H1 (cell line): ENCODE measurements at regions not wholly inside any gene's neighbourhood (a gene's known extent, or its start where the extent isn't known, plus 50 kb on each side); places are given as distances from the start of the nearest gene placed in this dataset.

Experiments used
- CTCF ChIA-PET: fragments of 300-600 bp; sonication (Branson Sonifier 250); formaldehyde crosslinking; loops from one replicate; lab custom pipeline; 2021; ENCODE audit not compliant: partially characterized antibody; lab: Charles Lee
- POLR2A ChIA-PET: fragments of 300-600 bp; sonication (Branson Sonifier 250); formaldehyde crosslinking; loops from one replicate; lab custom pipeline; 2021; ENCODE audit warnings: inconsistent platforms; ENCODE audit not compliant: partially characterized antibody; lab: Charles Lee
- DNase-seq, 2 experiments: peaks; one replicate each; pipeline versions ENCODE4 v3.0.0 to v3.0.0-alpha.2; 2010 to 2022; ENCODE audit warnings: low spot score in 2 of 2, low read depth in 1 of 2, mixed read lengths in 1 of 2
- FAIRE-seq: peaks from 2 replicates; lab custom pipeline; 2011; peaks lifted over from hg19 to GRCh38; lab: Jason Lieb, UNC
- H2AFZ ChIP-seq: 2 replicates; pipeline ENCODE4 v1.8.1; 2012; ENCODE audit warnings: low read length, inconsistent platforms
- H2AK5ac ChIP-seq: 2 replicates; pipeline ENCODE4 v1.6.1; 2013; ENCODE audit warnings: low read depth, low read length
- H2BK120ac ChIP-seq: replicated peaks from 2 replicates; pipeline ENCODE3; 2013; ENCODE audit warnings: low read depth, low read length, inconsistent platforms
- H2BK12ac ChIP-seq: 2 replicates; pipeline ENCODE4 v1.6.1; 2013; ENCODE audit warnings: low read depth, low read length
- H2BK15ac ChIP-seq: 2 replicates; pipeline ENCODE4 v1.6.1; 2013; ENCODE audit warnings: low read length
- H2BK20ac ChIP-seq: 2 replicates; pipeline ENCODE4 v1.6.1; 2013; ENCODE audit warnings: low read length
- H2BK5ac ChIP-seq: 2 replicates; pipeline ENCODE4 v1.6.1; 2013; ENCODE audit warnings: low read depth, low read length
- H3K14ac ChIP-seq: 2 replicates; pipeline ENCODE4 v1.6.1; 2013; ENCODE audit warnings: inconsistent platforms; ENCODE audit not compliant: insufficient read length
- H3K18ac ChIP-seq: 2 replicates; pipeline ENCODE4 v1.6.1; 2013; ENCODE audit warnings: low read length; ENCODE audit errors: extremely low read depth
- H3K23ac ChIP-seq: 2 replicates; pipeline ENCODE4 v1.6.1; 2013; ENCODE audit warnings: inconsistent platforms; ENCODE audit not compliant: insufficient read length
- H3K23me2 ChIP-seq: 2 replicates; pipeline ENCODE4 v1.6.1; 2013; ENCODE audit warnings: low read depth, low read length
- H3K27ac ChIP-seq: 2 replicates; pipeline ENCODE4 v1.6.1; 2011; ENCODE audit warnings: low read depth, low read length, inconsistent platforms
- H3K27me3 ChIP-seq, 4 experiments: replicated peaks in 1 of 4; 1 replicate in 1 of 4; 2 replicates in 3 of 4; pipeline versions ENCODE4 v1.6.1 to v1.8.1; 2011 to 2013; ENCODE audit warnings: low read length in 3 of 4, mild to moderate bottlenecking in 3 of 4, inconsistent platforms in 2 of 4, mixed read lengths in 2 of 4, moderate library complexity in 1 of 4; ENCODE audit not compliant: control insufficient read depth in 3 of 4, insufficient read depth in 3 of 4; ENCODE audit errors: extremely low read depth in 1 of 4
- H3K36me3 ChIP-seq, 4 experiments: 2 replicates each; pipeline versions ENCODE4 v1.6.1 to v1.8.1; 2011 to 2013; ENCODE audit warnings: mild to moderate bottlenecking in 4 of 4, low read length in 3 of 4, moderate library complexity in 2 of 4, control low read depth in 1 of 4, inconsistent platforms in 1 of 4; ENCODE audit not compliant: insufficient read depth in 4 of 4, control insufficient read depth in 2 of 4
- H3K4ac ChIP-seq: replicated peaks from 2 replicates; pipeline ENCODE3; 2013; ENCODE audit warnings: low read length, low read depth, mixed read lengths, inconsistent platforms; ENCODE audit not compliant: insufficient read length
- H3K4me1 ChIP-seq, 4 experiments: replicated peaks in 1 of 4; 1 replicate in 1 of 4; 2 replicates in 3 of 4; pipeline versions ENCODE4 v1.6.1 to v1.8.1; 2011 to 2013; ENCODE audit warnings: low read length in 3 of 4, inconsistent platforms in 2 of 4, mixed read lengths in 1 of 4; ENCODE audit not compliant: insufficient read depth in 4 of 4, control insufficient read depth in 3 of 4
- H3K4me2 ChIP-seq, 2 experiments: 2 replicates each; pipeline versions ENCODE4 v1.6.1 to v1.8.1; 2011 to 2013; ENCODE audit warnings: low read depth in 2 of 2, low read length in 2 of 2, control low read depth in 1 of 2, inconsistent platforms in 1 of 2, mild to moderate bottlenecking in 1 of 2; ENCODE audit not compliant: insufficient read depth in 1 of 2
- H3K4me3 ChIP-seq, 4 experiments: fragments of 200-600, 300-600 bp in 1 of 4; sonication (generic), shearing (Covaris generic), sonication (Bioruptor Twin) in 1 of 4; 2 replicates each; pipeline versions ENCODE4 v1.5.1 to v1.8.1; 2011 to 2016; ENCODE audit warnings: low read length in 4 of 4, low read depth in 3 of 4, control low read depth in 2 of 4, inconsistent platforms in 2 of 4, mild to moderate bottlenecking in 2 of 4, mixed read lengths in 1 of 4, moderate library complexity in 1 of 4; ENCODE audit not compliant: insufficient read depth in 2 of 4; ENCODE audit errors: extremely low read depth in 1 of 4
- H3K56ac ChIP-seq: replicated peaks from 2 replicates; pipeline ENCODE3; 2013; ENCODE audit warnings: low read depth, mild to moderate bottlenecking, mixed read lengths, low read length, inconsistent platforms; ENCODE audit not compliant: insufficient read length
- H3K79me1 ChIP-seq: 2 replicates; pipeline ENCODE4 v1.6.1; 2013; ENCODE audit warnings: low read depth, low read length, control low read depth
- H3K79me2 ChIP-seq, 2 experiments: 2 replicates each; pipeline versions ENCODE4 v1.6.1 to v1.8.1; 2012 to 2013; ENCODE audit warnings: low read length in 2 of 2, mild to moderate bottlenecking in 2 of 2, inconsistent platforms in 1 of 2; ENCODE audit not compliant: insufficient read depth in 2 of 2, control insufficient read depth in 1 of 2
- H3K9ac ChIP-seq, 4 experiments: replicated peaks in 1 of 4; 1 replicate in 1 of 4; 2 replicates in 3 of 4; pipeline versions ENCODE4 v1.6.1 to v1.8.1; 2011 to 2013; ENCODE audit warnings: low read depth in 3 of 4, low read length in 3 of 4, control low read depth in 2 of 4, mild to moderate bottlenecking in 2 of 4, moderate library complexity in 2 of 4, inconsistent platforms in 1 of 4; ENCODE audit errors: extremely low read depth in 1 of 4
- H3K9me3 ChIP-seq, 2 experiments: 2 replicates each; pipeline versions ENCODE4 v1.6.1 to v1.8.1; 2012 to 2013; ENCODE audit warnings: mild to moderate bottlenecking in 2 of 2, moderate library complexity in 2 of 2, control low read depth in 1 of 2, inconsistent platforms in 1 of 2, low read depth in 1 of 2, low read length in 1 of 2, mixed read lengths in 1 of 2; ENCODE audit not compliant: insufficient read depth in 2 of 2
- H4K20me1 ChIP-seq, 2 experiments: replicated peaks in 1 of 2; 2 replicates each; pipeline versions ENCODE3 to v1.8.1; 2011 to 2013; ENCODE audit warnings: inconsistent platforms in 2 of 2, low read length in 2 of 2, mild to moderate bottlenecking in 1 of 2; ENCODE audit not compliant: insufficient read depth in 2 of 2, control insufficient read depth in 1 of 2
- H4K5ac ChIP-seq: 2 replicates; pipeline ENCODE4 v1.6.1; 2013; ENCODE audit warnings: low read length, low read depth, mixed read lengths, inconsistent platforms; ENCODE audit not compliant: insufficient read length
- H4K8ac ChIP-seq: 2 replicates; pipeline ENCODE4 v1.8.0; 2013; ENCODE audit warnings: mild to moderate bottlenecking, moderate library complexity, low read length, inconsistent platforms; ENCODE audit not compliant: insufficient read depth; ENCODE audit errors: extremely low read depth
- H4K91ac ChIP-seq: replicated peaks from 2 replicates; pipeline ENCODE3; 2013; ENCODE audit warnings: low read length, mixed read lengths, inconsistent platforms; ENCODE audit not compliant: insufficient read length
- ATF2 ChIP-seq: IDR thresholded peaks from 2 replicates; pipeline ENCODE4 v1.6.1; 2012; ENCODE audit warnings: low read length, inconsistent platforms
- CBX8 ChIP-seq: fragments of 300-800, 300-1000 bp; sonication (generic); IDR thresholded peaks from 2 replicates; pipeline ENCODE4 v1.7.1; 2016; ENCODE audit warnings: low read depth, low read length, borderline replicate concordance
- EGR1 ChIP-seq: IDR thresholded peaks from 2 replicates; pipeline ENCODE4 v1.6.1; 2011; ENCODE audit warnings: low read depth, low read length, borderline replicate concordance
- KDM4A ChIP-seq: IDR thresholded peaks from one replicate; pipeline ENCODE4 v1.7.1; 2012; ENCODE audit warnings: low read depth, mild to moderate bottlenecking, moderate library complexity, low read length, inconsistent platforms; ENCODE audit not compliant: severe bottlenecking
- MAFK ChIP-seq: IDR thresholded peaks from 2 replicates; pipeline ENCODE4 v1.6.1; 2012; ENCODE audit warnings: low read depth, mild to moderate bottlenecking, improper control_type of control experiment, low read length
- RBBP5 ChIP-seq: IDR thresholded peaks from 2 replicates; pipeline ENCODE4 v1.7.1; 2012; ENCODE audit warnings: low read depth, mild to moderate bottlenecking, inconsistent platforms, low read length, moderate library complexity, borderline replicate concordance
- RFX5 ChIP-seq: IDR thresholded peaks from 2 replicates; pipeline ENCODE4 v1.6.1; 2011; ENCODE audit warnings: low read depth, low read length, improper control_type of control experiment, borderline replicate concordance
- RNF2 ChIP-seq: fragments of 200-900, 300-1000 bp; sonication (generic); IDR thresholded peaks from 2 replicates; pipeline ENCODE4 v1.7.1; 2016; ENCODE audit warnings: borderline replicate concordance, low read depth, mild to moderate bottlenecking, antibody characterized with exemption, low read length; ENCODE audit not compliant: poor library complexity, severe bottlenecking; ENCODE audit errors: missing control alignments
- SP1 ChIP-seq: IDR thresholded peaks from 2 replicates; pipeline ENCODE4 v1.6.1; 2011; ENCODE audit warnings: low read depth, low read length
- USF2 ChIP-seq: IDR thresholded peaks from 2 replicates; pipeline ENCODE4 v1.6.1; 2011; ENCODE audit warnings: low read length, improper control_type of control experiment
- YY1 ChIP-seq: IDR thresholded peaks from 2 replicates; pipeline ENCODE4 v1.6.1; 2011; ENCODE audit warnings: low read depth, mild to moderate bottlenecking, low read length
- WGBS, 2 experiments: shearing (Covaris generic) in 1 of 2; methylation state at CpG; one replicate each; pipeline versions ENCODE4 v1.1.6 to v1.1.7; 2013 to 2015; ENCODE audit warnings: low lambda C conversion rate in 2 of 2, mixed read lengths in 2 of 2, inconsistent platforms in 1 of 2, low coverage in 1 of 2, missing lambda C conversion rate in 1 of 2; ENCODE audit not compliant: insufficient replicate concordance in 2 of 2, insufficient coverage in 1 of 2, insufficient read length in 1 of 2; ENCODE audit errors: extremely low coverage in 1 of 2, missing lambda C conversion rate in 1 of 2; 5-methylcytosine and 5-hydroxymethylcytosine counted together

- H3K23ac ChIP-seq: no peak overlapping the region
- H4K8ac ChIP-seq: no peak overlapping the region
- FAIRE-seq (no peak), DNase-seq (no peak)
- no peak overlapping the region for H2BK20ac ChIP-seq
- no peak overlapping the region for H3K4ac ChIP-seq
- no peak overlapping the region for H3K14ac ChIP-seq
- no peaks in the 10 kb centered on the region for H3K36me3 ChIP-seq
- no peaks in the 10 kb centered on the region for H3K9me3 ChIP-seq
- H2BK120ac ChIP-seq: no peak overlapping the region
- no peak overlapping the region for H2BK15ac ChIP-seq
- no peak overlapping the region for H2AK5ac ChIP-seq
- no peak overlapping the region for H3K4me3 ChIP-seq
- no peaks in the 10 kb centered on the region for H3K4me1 ChIP-seq
- H2AFZ ChIP-seq: no peak overlapping the region
- H4K20me1 ChIP-seq: no peaks in the 10 kb centered on the region
- H3K56ac ChIP-seq: no peak overlapping the region
- no peak overlapping the region for H3K9ac ChIP-seq
- H3K18ac ChIP-seq: no peak overlapping the region
- no peaks in the 10 kb centered on the region for H3K23me2 ChIP-seq
- H2BK12ac ChIP-seq: no peak overlapping the region
- no peaks in the 10 kb centered on the region for H3K27me3 ChIP-seq
- no peak overlapping the region for H2BK5ac ChIP-seq
- no peak overlapping the region for H3K4me2 ChIP-seq
- no peak overlapping the region for H4K5ac ChIP-seq
- 100% methylated on average over 1 of the region's 1 CpG; no CpG with 5 or more reads in 1 of the 2 experiments for WGBS, 2 experiments
- H4K91ac ChIP-seq: no peak overlapping the region
- ChIA-PET CTCF (interaction anchor here (1.3 kb wide), 1 partner anchor 19 kb away, joined by 3 read pairs; no protein-coding TSS in a partner anchor), POLR2A (no interaction called here)
- H3K27ac ChIP-seq: no peak overlapping the region
- no peaks in the 10 kb centered on the region for H3K79me2 ChIP-seq
- H3K79me1 ChIP-seq: no peaks in the 10 kb centered on the region
- TF ChIP-seq ATF2 (no peak), EGR1 (no peak), KDM4A (no peak), CBX8 (no peak), USF2 (no peak), SP1 (no peak), RNF2 (no peak), RBBP5 (no peak), YY1 (no peak), RFX5 (no peak), MAFK (no peak)
Observed at GRCh38 chr5:117859176-117859575, 1129.2 kb downstream of the DTWD2 start.
